IMR-90 (cell line): ENCODE measurements at regions not wholly inside any gene's neighbourhood (a gene's known extent, or its start where the extent isn't known, plus 50 kb on each side); places are given as distances from the start of the nearest gene placed in this dataset.

ENCODE experiments used
- ATAC-seq: fragments of 200-7000 bp; cut with Tn5 transposase; 2 replicates; pipeline ENCODE4 v1.9.1; 2020; ENCODE audit warnings: low read depth, mild to moderate bottlenecking, moderate library complexity
- BruUV-seq: library from RNA; stranded (reverse); fragments of 400-500 nt; replicated peaks from 2 replicates; lab custom pipeline; 2021; lab: Mats Ljungman, UMichigan
- CTCF ChIA-PET: fragments of 300-600 bp; formaldehyde crosslinking; extraction: SDS; loops from one replicate; lab custom pipeline; 2021; ENCODE audit warnings: antibody characterized with exemption; lab: Yijun Ruan, JAX
- POLR2A ChIA-PET: fragments of 300-600 bp; sonication (Branson Sonifier 250); formaldehyde crosslinking; loops from one replicate; lab custom pipeline; 2022; ENCODE audit warnings: antibody characterized with exemption; ENCODE audit not compliant: unreplicated experiment; lab: Charles Lee
- DNase-seq: peaks from one replicate; pipeline ENCODE4 v3.0.0; 2013
- H2AFZ ChIP-seq: replicated peaks from 2 replicates; pipeline ENCODE3; 2013; ENCODE audit warnings: low read length, mild to moderate bottlenecking; ENCODE audit not compliant: poor library complexity
- H2AK5ac ChIP-seq: 2 replicates; pipeline ENCODE4 v1.6.1; 2013; ENCODE audit warnings: low read depth, low read length, inconsistent platforms
- H2AK9ac ChIP-seq: replicated peaks from 2 replicates; pipeline ENCODE3; 2013; ENCODE audit warnings: mild to moderate bottlenecking, low read depth, low read length, moderate library complexity; ENCODE audit not compliant: poor library complexity
- H2BK120ac ChIP-seq: 2 replicates; pipeline ENCODE4 v1.6.1; 2013; ENCODE audit warnings: low read depth, low read length, inconsistent platforms
- H2BK15ac ChIP-seq: 3 replicates; pipeline ENCODE4 v1.6.1; 2013; ENCODE audit warnings: low read depth, low read length, inconsistent platforms
- H2BK20ac ChIP-seq: 2 replicates; pipeline ENCODE4 v1.6.1; 2013; ENCODE audit warnings: low read depth, mild to moderate bottlenecking, inconsistent platforms, low read length, moderate library complexity
- H2BK5ac ChIP-seq: 2 replicates; pipeline ENCODE4 v1.6.1; 2013; ENCODE audit warnings: mild to moderate bottlenecking, low read depth, low read length, inconsistent platforms; ENCODE audit not compliant: poor library complexity, severe bottlenecking
- H3K14ac ChIP-seq: replicated peaks from 2 replicates; pipeline ENCODE4 v1.6.1; 2013; ENCODE audit warnings: low read depth, low read length, inconsistent platforms
- H3K18ac ChIP-seq: 2 replicates; pipeline ENCODE4 v1.6.1; 2013; ENCODE audit warnings: low read depth, low read length, control low read depth
- H3K23ac ChIP-seq: 2 replicates; pipeline ENCODE4 v1.6.1; 2013; ENCODE audit warnings: low read depth, low read length, inconsistent platforms
- H3K27ac ChIP-seq: 2 replicates; pipeline ENCODE4 v1.5.1; 2013; ENCODE audit warnings: mild to moderate bottlenecking, control low read depth, low read length; ENCODE audit not compliant: insufficient read depth
- H3K27me3 ChIP-seq: 2 replicates; pipeline ENCODE4 v1.6.1; 2013; ENCODE audit warnings: low read length; ENCODE audit not compliant: control insufficient read depth, insufficient read depth
- H3K36me3 ChIP-seq: 2 replicates; pipeline ENCODE4 v1.6.1; 2013; ENCODE audit warnings: low read length, mixed read lengths; ENCODE audit not compliant: control insufficient read depth, insufficient read depth
- H3K4ac ChIP-seq: 2 replicates; pipeline ENCODE4 v1.6.1; 2013; ENCODE audit warnings: low read depth, low read length, inconsistent platforms
- H3K4me1 ChIP-seq: 2 replicates; pipeline ENCODE4 v1.6.1; 2013; ENCODE audit warnings: low read length, mixed read lengths; ENCODE audit not compliant: control insufficient read depth, insufficient read depth
- H3K4me2 ChIP-seq: 2 replicates; pipeline ENCODE4 v1.6.1; 2013; ENCODE audit warnings: low read depth, mild to moderate bottlenecking, control low read depth, low read length, moderate library complexity
- H3K4me3 ChIP-seq: 2 replicates; pipeline ENCODE4 v1.5.1; 2013; ENCODE audit warnings: low read depth, mild to moderate bottlenecking, control low read depth, low read length, moderate library complexity; ENCODE audit not compliant: insufficient read depth
- H3K56ac ChIP-seq: 2 replicates; pipeline ENCODE4 v1.6.1; 2013; ENCODE audit warnings: low read length, inconsistent platforms; ENCODE audit not compliant: insufficient read depth; ENCODE audit errors: extremely low read depth
- H3K79me1 ChIP-seq, 2 experiments: 2 replicates each; pipeline ENCODE4 v1.6.1; 2013; ENCODE audit warnings: low read length in 2 of 2, inconsistent platforms in 1 of 2, low read depth in 1 of 2
- H3K9ac ChIP-seq: 2 replicates; pipeline ENCODE4 v1.6.1; 2013; ENCODE audit warnings: low read depth, low read length, control low read depth
- H3K9me1 ChIP-seq: 2 replicates; pipeline ENCODE4 v1.6.1; 2013; ENCODE audit warnings: low read length, inconsistent platforms; ENCODE audit not compliant: insufficient read depth
- H3K9me3 ChIP-seq: 2 replicates; pipeline ENCODE4 v1.6.1; 2013; ENCODE audit warnings: low read length; ENCODE audit not compliant: control insufficient read depth, insufficient read depth
- H4K20me1 ChIP-seq: 2 replicates; pipeline ENCODE4 v1.6.1; 2013; ENCODE audit warnings: low read length, inconsistent platforms; ENCODE audit not compliant: insufficient read depth
- H4K5ac ChIP-seq: 2 replicates; pipeline ENCODE4 v1.6.1; 2013; ENCODE audit warnings: mild to moderate bottlenecking, low read depth, low read length, control low read depth
- H4K8ac ChIP-seq, 2 experiments: 2 replicates each; pipeline ENCODE4 v1.6.1; 2013; ENCODE audit warnings: low read depth in 2 of 2, low read length in 2 of 2, control low read depth in 1 of 2, inconsistent platforms in 1 of 2
- H4K91ac ChIP-seq: 2 replicates; pipeline ENCODE4 v1.6.1; 2013; ENCODE audit warnings: low read depth, low read length, inconsistent platforms; ENCODE audit not compliant: insufficient read depth
- MAFK ChIP-seq: IDR thresholded peaks from 2 replicates; pipeline ENCODE4 v1.6.1; 2012; ENCODE audit warnings: low read depth, low read length, improper control_type of control experiment
- WGBS, 2 experiments: methylation state at CpG; one replicate each; pipeline versions ENCODE4 v1.1.5 to v1.1.7; 2013; ENCODE audit warnings: missing lambda C conversion rate in 2 of 2; ENCODE audit not compliant: insufficient read length in 1 of 2; ENCODE audit errors: extremely low coverage in 2 of 2; 5-methylcytosine and 5-hydroxymethylcytosine counted together
- dilution Hi-C: fragments of 300-500 bp; cut with HindIII; formaldehyde crosslinking; loops from one replicate; pipeline ENCODE4 v1.14.3; 2018; ENCODE audit warnings: low sequenced_read_pairs; ENCODE audit not compliant: unreplicated experiment
- in situ Hi-C: fragments of 300-500 bp; cut with MboI; formaldehyde crosslinking; loops from 3 replicates; pipeline ENCODE4 v1.14.3; 2019; ENCODE audit warnings: low sequenced_read_pairs, inconsistent platforms, mixed read lengths
- intact Hi-C: fragments of 100-400 bp; cut with micrococcal nuclease; formaldehyde crosslinking; loops from 2 replicates; pipeline ENCODE4 v1.10.0; 2022

GRCh38 chr16:60199150-60199549 lies 1465.0 kb upstream of the GOT2 start:
- BruUV-seq, result no TSS peak
- H3K4me3 ChIP-seq, result no peak overlapping the region
- H3K27ac ChIP-seq, result no peak overlapping the region
- in situ Hi-C loops (no loop called here), dilution Hi-C loops (no loop called here), intact Hi-C loops (no loop called here)
- H2BK5ac ChIP-seq, result no peak overlapping the region
- no peaks in the 10 kb centered on the region for H3K4me1 ChIP-seq
- H3K9ac ChIP-seq, result no peak overlapping the region
- H3K27me3 ChIP-seq, result no peaks in the 10 kb centered on the region
- no peak overlapping the region for H2AK5ac ChIP-seq
- H3K4me2 ChIP-seq, result no peak overlapping the region
- no CpG with 5 or more reads among the region's 5 CpGs for WGBS, 2 experiments
- no peak overlapping the region for H4K8ac ChIP-seq
- no peak overlapping the region for H3K23ac ChIP-seq
- no peak overlapping the region for H2BK20ac ChIP-seq
- H3K9me1 ChIP-seq, result no peaks in the 10 kb centered on the region
- H3K79me1 ChIP-seq, result no peaks in the 10 kb centered on the region
- no peak for TF ChIP-seq MAFK
- no peak overlapping the region for H3K4ac ChIP-seq
- H4K20me1 ChIP-seq, result no peaks in the 10 kb centered on the region
- no peak overlapping the region for H3K14ac ChIP-seq
- H2BK15ac ChIP-seq, result no peak overlapping the region
- H4K5ac ChIP-seq, result no peak overlapping the region
- no peaks in the 10 kb centered on the region for H3K36me3 ChIP-seq
- no peak for DNase-seq
- H2BK120ac ChIP-seq, result no peak overlapping the region
- no peak for ATAC-seq
- H2AK9ac ChIP-seq, result no peak overlapping the region
- H3K18ac ChIP-seq, result no peak overlapping the region
- H3K9me3 ChIP-seq, result peaks cover 5% of the 10 kb centered on the region; the same call in 1 of the 2 replicates
- no peak overlapping the region for H3K56ac ChIP-seq
- H4K91ac ChIP-seq, result no peak overlapping the region
- ChIA-PET POLR2A (no interaction called here), CTCF (no interaction called here)
- no peak overlapping the region for H2AFZ ChIP-seq
